Nephron progenitor cell (in vitro differentiated cells): ENCODE measurements at regions not wholly inside any gene's neighbourhood (a gene's known extent, or its start where the extent isn't known, plus 50 kb on each side); places are given as distances from the start of the nearest gene placed in this dataset.

ENCODE experiments used
- DNase-seq: peaks from one replicate; pipeline ENCODE4 v3.0.0; 2021
- H3K27ac Mint-ChIP-seq: 2 replicates; pipeline ENCODE4 v1.8.0; 2021; ENCODE audit warnings: mild to moderate bottlenecking, moderate library complexity, mixed read lengths
- H3K27me3 Mint-ChIP-seq: 2 replicates; pipeline ENCODE4 v1.8.0; 2021; ENCODE audit warnings: mild to moderate bottlenecking, low read depth, mixed read lengths; ENCODE audit not compliant: poor library complexity
- H3K36me3 Mint-ChIP-seq: 2 replicates; pipeline ENCODE4 v1.8.0; 2021; ENCODE audit warnings: low read depth, mixed read lengths
- H3K4me1 Mint-ChIP-seq: 2 replicates; pipeline ENCODE4 v1.8.0; 2021; ENCODE audit warnings: mixed read lengths
- H3K4me3 Mint-ChIP-seq: 2 replicates; pipeline ENCODE4 v1.8.0; 2021; ENCODE audit warnings: mild to moderate bottlenecking, moderate library complexity, mixed read lengths
- H3K9me3 Mint-ChIP-seq: 2 replicates; pipeline ENCODE4 v1.8.0; 2021; ENCODE audit warnings: mild to moderate bottlenecking, moderate library complexity, mixed read lengths
- CTCF ChIP-seq: fragments of 200-600 bp; sonication (generic); IDR thresholded peaks from 2 replicates; pipeline ENCODE4 v1.5.0; 2021; ENCODE audit warnings: antibody characterized with exemption

GRCh38 chr3:25143356-25144025 is 284.6 kb upstream of the RARB start:
- no peaks in the 10 kb centered on the region for H3K36me3 Mint-ChIP-seq
- H3K27me3 Mint-ChIP-seq: peaks cover 3% of the 10 kb centered on the region
- peaks cover 16% of the 10 kb centered on the region for H3K9me3 Mint-ChIP-seq
- no peak for TF ChIP-seq CTCF
- H3K27ac Mint-ChIP-seq: no peak overlapping the region
- no peaks in the 10 kb centered on the region for H3K4me1 Mint-ChIP-seq
- no peak overlapping the region for H3K4me3 Mint-ChIP-seq
- DNase-seq: no peak

- H3K36me3 Mint-ChIP-seq: no peaks in the 10 kb centered on the region
- peaks cover 12% of the 10 kb centered on the region for H3K9me3 Mint-ChIP-seq
Measured at GRCh38 chr3:25144430-25144829, 283.6 kb upstream of the RARB start.

GRCh38 chr3:25145176-25145575 is 282.9 kb upstream of the RARB start:
- Mint-ChIP-seq H3K27ac (no peak overlapping the region), H3K4me3 (no peak overlapping the region), H3K9me3 (peaks cover 4% of the 10 kb centered on the region), H3K4me1 (no peaks in the 10 kb centered on the region), H3K27me3 (peaks cover 3% of the 10 kb centered on the region), H3K36me3 (no peaks in the 10 kb centered on the region)
- TF ChIP-seq CTCF: no peak
- no peak for DNase-seq

More at GRCh38 chr3:25144430-25144829, 283.6 kb upstream of the RARB start:
- H3K4me3 Mint-ChIP-seq: no peak overlapping the region
- H3K27ac Mint-ChIP-seq: no peak overlapping the region
- peaks cover 3% of the 10 kb centered on the region for H3K27me3 Mint-ChIP-seq
- TF ChIP-seq CTCF: no peak
- H3K4me1 Mint-ChIP-seq: no peaks in the 10 kb centered on the region
- no peak for DNase-seq

GRCh38 chr3:25150199-25150598 is 277.9 kb upstream of the RARB start:
- DNase-seq: no peak
- Mint-ChIP-seq H3K36me3 (no peaks in the 10 kb centered on the region), H3K4me1 (no peaks in the 10 kb centered on the region), H3K27ac (no peak overlapping the region), H3K4me3 (no peak overlapping the region), H3K27me3 (peaks cover 7% of the 10 kb centered on the region), H3K9me3 (peaks cover 3% of the 10 kb centered on the region)
- no peak for TF ChIP-seq CTCF

GRCh38 chr3:25151281-25151902 is 276.7 kb upstream of the RARB start:
- Mint-ChIP-seq H3K4me3 (no peak overlapping the region), H3K27ac (no peak overlapping the region), H3K9me3 (no peaks in the 10 kb centered on the region), H3K36me3 (no peaks in the 10 kb centered on the region), H3K4me1 (peaks cover 7% of the 10 kb centered on the region), H3K27me3 (peaks cover 3% of the 10 kb centered on the region)
- DNase-seq: no peak
- no peak for TF ChIP-seq CTCF

- Mint-ChIP-seq H3K27ac (no peak overlapping the region), H3K4me3 (no peak overlapping the region)
- no peak for DNase-seq
Measured at GRCh38 chr3:25151903-25152295, 276.2 kb upstream of the RARB start.

More at GRCh38 chr3:25151903-25152295, 276.2 kb upstream of the RARB start:
- Mint-ChIP-seq H3K4me1 (peaks cover 12% of the 10 kb centered on the region), H3K9me3 (no peaks in the 10 kb centered on the region), H3K27me3 (peaks cover 3% of the 10 kb centered on the region), H3K36me3 (no peaks in the 10 kb centered on the region)
- no peak for TF ChIP-seq CTCF
